Dedifferentiated amniotic fluid mesenchymal stem cell (primary cell): ENCODE measurements at regions not wholly inside any gene's neighbourhood (a gene's known extent, or its start where the extent isn't known, plus 50 kb on each side); places are given as distances from the start of the nearest gene placed in this dataset.

ENCODE experiments used
- DNase-seq: peaks from one replicate; pipeline ENCODE4 v3.0.0-alpha.2; 2016; ENCODE audit errors: extremely low spot score

- no peak for DNase-seq
These were observed 138.3 kb upstream of the SGK1 start for GRCh38 chr6:134456226-134456625.

GRCh38 chr6:134455319-134455718 is 137.4 kb upstream of the SGK1 start:
- DNase-seq = no peak

GRCh38 chr6:134454794-134455193 is 136.9 kb upstream of the SGK1 start:
- no peak for DNase-seq

- DNase-seq = no peak
These were observed 136.0 kb upstream of the SGK1 start for GRCh38 chr6:134453792-134454510.

GRCh38 chr6:134452906-134453305 is 135.0 kb upstream of the SGK1 start:
- no peak for DNase-seq

GRCh38 chr6:134451529-134451928 is 133.6 kb upstream of the SGK1 start:
- DNase-seq = no peak

GRCh38 chr6:134449781-134450180 is 131.9 kb upstream of the SGK1 start:
- no peak for DNase-seq

- DNase-seq = no peak
These were observed 131.1 kb upstream of the SGK1 start for GRCh38 chr6:134449004-134449403.

GRCh38 chr6:134447883-134448387 is 130.0 kb upstream of the SGK1 start:
- peak; percentile 71 for DNase-seq

GRCh38 chr6:134447423-134447822 is 129.5 kb upstream of the SGK1 start:
- DNase-seq = no peak

- DNase-seq = peak; percentile 26
These were observed 129.0 kb upstream of the SGK1 start for GRCh38 chr6:134446896-134447295.

GRCh38 chr6:134446218-134446848 is 128.4 kb upstream of the SGK1 start:
- peak; percentile 77 for DNase-seq

GRCh38 chr6:134443009-134443408 is 125.1 kb upstream of the SGK1 start:
- DNase-seq = no peak

GRCh38 chr6:134442073-134442472 is 124.2 kb upstream of the SGK1 start:
- no peak for DNase-seq

- no peak for DNase-seq
These were observed 120.9 kb upstream of the SGK1 start for GRCh38 chr6:134438837-134439236.

- DNase-seq = peak; percentile 22
These were observed 119.5 kb upstream of the SGK1 start for GRCh38 chr6:134437376-134437775.

GRCh38 chr6:134436950-134437349 is 119.0 kb upstream of the SGK1 start:
- peak; percentile 63 for DNase-seq

GRCh38 chr6:134436281-134436815 is 118.4 kb upstream of the SGK1 start:
- DNase-seq = peak; percentile 95

- DNase-seq = no peak
These were observed 117.9 kb upstream of the SGK1 start for GRCh38 chr6:134435814-134436280.

GRCh38 chr6:134434019-134434942 is 116.4 kb upstream of the SGK1 start:
- DNase-seq = no peak

- no peak for DNase-seq
These were observed 114.1 kb upstream of the SGK1 start for GRCh38 chr6:134432036-134432435.

GRCh38 chr6:134431421-134431859 is 113.5 kb upstream of the SGK1 start:
- no peak for DNase-seq
